GM21515 (cell line): ENCODE measurements at regions not wholly inside any gene's neighbourhood (a gene's known extent, or its start where the extent isn't known, plus 50 kb on each side); places are given as distances from the start of the nearest gene placed in this dataset.

ENCODE experiments used
- ATAC-seq: cut with Tn5 transposase; IDR thresholded peaks from one replicate; pipeline ENCODE4 v1.9.1; 2021; ENCODE audit not compliant: unreplicated experiment

GRCh38 chr6:10305790-10306415, 109.0 kb downstream of the TFAP2A start:
- ATAC-seq = no peak

GRCh38 chr6:10303608-10304506, 111.0 kb downstream of the TFAP2A start:
- ATAC-seq = no peak

GRCh38 chr6:10302566-10303235, 112.2 kb downstream of the TFAP2A start:
- ATAC-seq = no peak

DNA sequence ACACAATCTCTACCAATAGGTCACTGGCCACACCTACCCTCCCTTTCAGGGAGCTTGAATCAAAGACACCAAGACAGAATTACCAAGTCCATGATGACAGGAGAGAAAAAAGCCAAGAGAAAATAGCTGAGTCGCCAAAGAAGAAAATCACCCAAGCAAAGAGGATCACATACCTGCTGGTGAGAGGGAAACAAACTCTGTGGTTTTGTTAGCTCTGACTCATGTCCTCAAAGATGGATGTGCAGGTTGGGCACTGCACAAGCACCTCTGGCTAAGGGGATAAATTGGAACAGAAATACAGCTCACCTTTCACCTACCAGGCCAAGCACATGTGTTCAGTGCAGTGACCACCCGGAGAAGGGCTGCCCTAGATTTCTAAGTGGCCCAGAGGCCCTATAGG, 114.8 kb downstream of the TFAP2A start:
- no peak for ATAC-seq

GRCh38 chr6:10297832-10298231, 117.0 kb downstream of the TFAP2A start:
- ATAC-seq = no peak

- ATAC-seq = no peak
Observed at GRCh38 chr6:10278746-10279145, 136.1 kb downstream of the TFAP2A start.

GRCh38 chr6:10276660-10277287, 138.1 kb downstream of the TFAP2A start:
- ATAC-seq = no peak

DNA sequence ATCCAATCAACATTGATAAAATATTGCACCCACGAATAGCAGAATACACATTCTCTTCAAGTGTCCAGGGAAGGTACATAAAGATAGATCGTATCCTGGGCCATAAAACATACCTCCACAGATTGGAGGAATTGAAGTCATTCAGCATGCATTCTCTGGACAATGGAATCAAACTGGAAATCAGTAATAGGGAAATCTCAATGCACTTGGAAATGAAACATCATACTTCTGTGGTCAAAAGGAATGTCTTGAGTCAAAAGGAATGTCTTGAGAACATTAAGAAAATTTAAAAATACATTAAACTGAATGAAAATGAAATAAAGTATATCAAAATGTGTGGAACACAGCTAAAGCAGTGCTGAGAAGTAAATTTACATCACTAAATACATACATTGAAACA, 138.8 kb downstream of the TFAP2A start:
- no peak for ATAC-seq

DNA sequence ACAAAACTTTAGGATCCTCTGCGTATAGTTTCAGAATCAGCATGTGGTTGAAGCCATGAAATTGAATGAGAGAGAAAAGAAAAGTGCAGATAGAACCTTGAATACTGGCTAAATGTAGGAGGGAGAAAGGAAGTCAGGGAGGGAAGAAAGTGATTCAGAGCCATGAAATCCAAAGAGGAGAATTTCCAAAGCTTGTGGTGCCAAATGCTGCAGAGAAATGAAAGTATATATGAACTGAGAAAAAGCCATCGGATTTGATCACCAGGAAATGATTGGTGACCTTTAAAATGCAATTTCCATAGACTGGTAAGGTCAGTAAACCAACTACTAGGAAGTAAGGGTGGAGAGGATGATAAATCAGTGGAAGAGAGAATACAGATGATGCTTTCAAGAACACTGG, 142.3 kb downstream of the TFAP2A start:
- no peak for ATAC-seq

- ATAC-seq = no peak
Observed at GRCh38 chr6:10271982-10272381, 142.9 kb downstream of the TFAP2A start.

DNA sequence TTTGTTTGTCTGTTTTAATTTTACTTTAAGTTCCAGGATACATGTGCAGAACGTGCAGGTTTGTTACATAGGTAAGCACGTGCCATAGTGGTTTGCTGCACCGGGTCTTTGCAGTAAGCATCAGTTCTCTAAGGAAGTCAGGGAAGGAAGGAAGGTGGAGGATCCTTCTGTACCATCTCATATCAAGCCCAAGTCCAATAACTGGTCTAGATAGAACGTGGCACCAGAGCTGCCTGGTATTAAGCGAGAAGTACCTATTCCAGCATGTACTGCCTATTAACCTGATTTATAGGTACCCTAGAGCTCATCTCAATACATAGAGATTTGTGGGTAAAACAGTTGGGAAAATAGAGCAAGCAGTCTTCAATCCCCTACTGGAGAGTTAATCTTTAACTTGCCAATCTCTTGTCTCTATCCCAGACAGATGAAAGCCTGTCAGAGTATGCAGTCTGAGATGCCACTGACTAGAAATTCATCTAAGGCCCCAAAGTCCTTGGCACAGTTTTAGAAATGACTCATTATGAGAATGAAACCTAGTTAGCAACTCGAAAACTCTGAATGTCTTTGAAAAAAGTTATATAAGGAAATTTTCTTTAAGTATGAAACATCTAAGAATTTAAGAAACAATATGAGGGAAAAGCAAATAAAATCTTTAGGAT, 144.9 kb downstream of the TFAP2A start:
- ATAC-seq = no peak

GRCh38 chr6:10268611-10269310, 146.1 kb downstream of the TFAP2A start:
- ATAC-seq = no peak

- ATAC-seq = no peak
Observed at GRCh38 chr6:10268111-10268510, 146.8 kb downstream of the TFAP2A start.

GRCh38 chr6:10266462-10266861, 148.4 kb downstream of the TFAP2A start:
- no peak for ATAC-seq

- ATAC-seq = no peak
Observed at GRCh38 chr6:10266061-10266460, 148.8 kb downstream of the TFAP2A start.

- ATAC-seq = no peak
Observed at GRCh38 chr6:10262505-10262904, 152.4 kb downstream of the TFAP2A start.

DNA sequence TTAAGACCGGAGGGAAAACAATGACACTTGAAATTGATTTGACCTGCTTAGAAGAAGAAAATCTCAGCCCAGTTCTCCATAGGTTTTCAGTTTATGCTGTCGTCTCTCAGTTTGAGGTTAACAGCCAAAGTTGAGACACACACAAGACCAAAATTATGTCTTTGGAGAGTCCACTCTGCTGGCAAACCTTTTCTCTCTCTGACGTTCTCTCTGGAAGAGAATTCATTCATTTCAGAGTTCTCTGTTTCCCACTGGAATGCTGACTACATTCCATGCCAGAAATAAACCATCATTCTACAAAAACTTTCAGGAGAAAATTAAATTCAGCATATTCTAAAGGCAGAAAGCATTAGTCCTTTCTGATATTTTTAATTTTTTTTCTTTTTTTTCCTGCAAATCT, 155.2 kb downstream of the TFAP2A start:
- ATAC-seq = no peak

- ATAC-seq = no peak
Observed at GRCh38 chr6:10258341-10258740, 156.5 kb downstream of the TFAP2A start.

- ATAC-seq = no peak
Observed at GRCh38 chr6:10256113-10256690, 158.7 kb downstream of the TFAP2A start.

DNA sequence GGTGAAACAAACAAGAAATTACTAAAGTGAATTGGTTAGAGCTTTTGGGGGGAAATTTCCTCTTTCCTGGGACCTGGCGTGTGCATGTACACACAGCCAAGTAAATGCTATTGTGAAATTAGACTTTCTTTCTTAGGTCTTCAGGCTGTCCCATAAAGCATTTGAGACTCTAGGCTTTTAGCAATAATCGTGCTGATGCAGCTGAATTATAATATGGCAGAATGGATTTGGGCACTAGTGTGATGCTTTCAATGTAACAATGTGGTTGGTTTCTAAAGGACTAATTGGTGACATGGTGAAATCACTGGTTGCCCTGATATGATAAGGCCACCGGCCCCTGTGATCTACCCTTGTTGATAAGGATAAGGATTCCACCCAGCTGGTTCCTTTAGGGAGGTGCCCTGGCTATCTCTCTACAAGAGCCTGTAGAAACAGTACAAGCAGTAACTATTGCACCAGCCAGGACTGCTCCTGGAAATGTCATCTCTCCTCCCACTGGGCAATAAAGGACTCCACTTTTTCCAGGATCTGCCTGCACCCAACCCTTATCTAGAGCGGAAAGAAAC, 164.1 kb downstream of the TFAP2A start:
- no peak for ATAC-seq
